ENCODE measurements at regions not wholly inside any gene's neighbourhood (a gene's known extent, or its start where the extent isn't known, plus 50 kb on each side); places are given as distances from the start of the nearest gene placed in this dataset.

GRCh38 chr22:47574556-47574955, 812.1 kb downstream of the TBC1D22A start:
- Histone ChIP-seq H3K9me3 (ENCODE audit: control insufficient read depth in 1 of 2, insufficient read depth in 1 of 2, low read depth in 1 of 2, low read length in 2 of 2) (no peaks in the 10 kb centered on the region), H2AFZ (ENCODE audit: low read depth, low read length, poor library complexity, severe bottlenecking) (no peak overlapping the region), H3K79me2 (ENCODE audit: insufficient read depth, low read length) (no peaks in the 10 kb centered on the region), H3K27ac (ENCODE audit: low read depth, low read length) (no peak overlapping the region), H3K9ac (ENCODE audit: low read length) (no peak overlapping the region), H3K4me2 (ENCODE audit: low read length) (no peak overlapping the region), H3K27me3 (ENCODE audit: insufficient read depth, low read length) (no peaks in the 10 kb centered on the region), H4K20me1 (ENCODE audit: insufficient read depth) (no peaks in the 10 kb centered on the region), H3K9me2 (ENCODE audit: insufficient read depth) (no peaks in the 10 kb centered on the region), H3K4me3 (replicated peaks in 1 of 2; ENCODE audit: low read depth in 1 of 2, low read length in 2 of 2) (no peak overlapping the region), H3K4me1 (ENCODE audit: control insufficient read depth in 1 of 2, insufficient read depth in 2 of 2, low read length in 2 of 2) (no peaks in the 10 kb centered on the region), H3K36me3 (ENCODE audit: control insufficient read depth in 1 of 2, insufficient read depth in 2 of 2, low read length in 2 of 2) (no peaks in the 10 kb centered on the region)
- intact Hi-C loops (cut with micrococcal nuclease): no loop called here
- ChIA-PET POLR2A (no interaction called here), RAD21 (ENCODE audit: low non-redundant PET in 1 of 2, low total read pairs in 2 of 2, uncharacterized antibody in 2 of 2, unreplicated experiment in 2 of 2) (no interaction called here), CTCF (no interaction called here)
- TF ChIP-seq YY1 (IDR thresholded peaks at IDR 0.05; ENCODE audit: extremely low read depth, insufficient replicate concordance, low read depth, low read length) (no peak), POLR2A (IDR thresholded peaks at IDR 0.05; ENCODE audit: borderline replicate concordance, extremely low read depth, insufficient read depth, insufficient read length) (no peak), ZNF274 (IDR thresholded peaks at IDR 0.05; ENCODE audit: low read depth, low read length) (no peak), REST (IDR thresholded peaks at IDR 0.05; ENCODE audit: low read depth) (no peak), SP1 (IDR thresholded peaks at IDR 0.05; ENCODE audit: low read depth) (no peak), TCF7L2 (IDR thresholded peaks at IDR 0.05; ENCODE audit: borderline replicate concordance, extremely low read depth, insufficient read depth, insufficient read length) (no peak), SRF (IDR thresholded peaks at IDR 0.05; ENCODE audit: low read depth) (no peak), JUND (IDR thresholded peaks at IDR 0.05) (no peak), EZH2phosphoT487 (IDR thresholded peaks at IDR 0.05; ENCODE audit: borderline replicate concordance) (no peak), ELF1 (IDR thresholded peaks at IDR 0.05; ENCODE audit: borderline replicate concordance, low read depth) (no peak), CBX3 (IDR thresholded peaks at IDR 0.05; ENCODE audit: low read depth) (no peak), ZBTB33 (IDR thresholded peaks at IDR 0.05; ENCODE audit: extremely low read depth, insufficient replicate concordance, low read length) (no peak), EZH2 (IDR thresholded peaks at IDR 0.05) (no peak)
- no peak for ATAC-seq
- no TSS peak for BruUV-seq (replicated peaks)
- DNase-seq (ENCODE audit: low read depth, low spot score): no peak
